Adrenal gland (tissue), 5 donors: ENCODE measurements at regions not wholly inside any gene's neighbourhood (a gene's known extent, or its start where the extent isn't known, plus 50 kb on each side); places are given as distances from the start of the nearest gene placed in this dataset.

Experiments
- CTCF ChIP-seq, 6 experiments: fragments of 450-650 bp in 4 of 6; fragments of 200-600 bp in 2 of 6; sonication (generic) in 1 of 6; IDR thresholded peaks; 1 replicate in 5 of 6; 2 replicates in 1 of 6; pipeline versions ENCODE4 v1.5.1 to v1.8.0; 2016 to 2021; ENCODE audit warnings: antibody characterized with exemption in 6 of 6, mild to moderate bottlenecking in 2 of 6, moderate library complexity in 1 of 6
- POLR2A ChIP-seq, 2 donors: fragments of 450-650 bp; IDR thresholded peaks; one replicate each; pipeline ENCODE4 v1.6.1; 2017; ENCODE audit warnings: antibody characterized with exemption in 2 of 2, mild to moderate bottlenecking in 2 of 2, moderate library complexity in 1 of 2
- donor health status: DM: no; HTN: no; CAD: no.

- TF ChIP-seq CTCF (IDR thresholded peaks at IDR 0.05) (no peak), POLR2A (IDR thresholded peaks at IDR 0.05) (no peak)
Measured at GRCh38 chr2:71851094-71851750, 296.4 kb downstream of the CYP26B1 start.
